HuH-7.5 (cell line): ENCODE measurements at regions not wholly inside any gene's neighbourhood (a gene's known extent, or its start where the extent isn't known, plus 50 kb on each side); places are given as distances from the start of the nearest gene placed in this dataset.

Experiments
- DNase-seq: peaks from one replicate; pipeline ENCODE4 v3.0.0; 2011; ENCODE audit warnings: low spot score

GRCh38 chr6:22401206-22401605 is 104.4 kb upstream of the PRL start:
- DNase-seq: no peak

- no peak for DNase-seq
These were observed 105.1 kb upstream of the PRL start for GRCh38 chr6:22401932-22402331.

GRCh38 chr6:22409486-22409885 is 112.7 kb upstream of the PRL start:
- DNase-seq: no peak

DNA sequence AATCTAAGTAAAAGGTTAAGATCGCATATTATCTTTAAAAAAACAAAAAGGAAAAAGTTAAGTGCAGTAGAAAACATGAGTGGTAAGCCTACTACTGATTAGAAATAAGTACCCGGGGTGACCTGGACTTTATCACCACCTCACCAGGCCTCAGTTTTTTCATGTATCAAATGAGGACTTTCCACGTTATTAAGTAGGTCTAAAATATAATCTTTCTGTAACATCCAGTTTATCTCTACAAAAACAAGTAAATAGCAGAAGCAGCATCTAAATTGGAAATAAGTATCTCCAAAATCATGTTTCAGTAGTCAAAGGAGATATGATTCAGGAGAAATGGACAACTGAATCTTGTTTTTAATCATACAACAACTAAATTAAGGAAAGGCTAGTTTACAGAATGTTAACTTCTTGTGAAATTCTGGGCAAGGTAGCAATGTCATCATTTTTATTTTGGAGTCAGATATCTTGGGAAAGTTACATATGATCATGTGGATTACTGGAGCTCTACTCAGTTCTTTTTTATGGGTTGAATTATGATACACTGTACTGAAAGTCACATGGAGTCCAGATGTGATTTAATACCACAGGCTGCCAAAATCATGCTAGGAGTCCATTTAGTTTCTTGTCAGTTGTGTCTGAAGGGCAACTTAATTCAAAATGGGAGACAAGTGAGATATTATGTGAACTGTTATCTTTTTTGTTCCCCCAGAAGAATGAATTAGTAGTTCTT is 114.7 kb upstream of the PRL start:
- no peak for DNase-seq

DNA sequence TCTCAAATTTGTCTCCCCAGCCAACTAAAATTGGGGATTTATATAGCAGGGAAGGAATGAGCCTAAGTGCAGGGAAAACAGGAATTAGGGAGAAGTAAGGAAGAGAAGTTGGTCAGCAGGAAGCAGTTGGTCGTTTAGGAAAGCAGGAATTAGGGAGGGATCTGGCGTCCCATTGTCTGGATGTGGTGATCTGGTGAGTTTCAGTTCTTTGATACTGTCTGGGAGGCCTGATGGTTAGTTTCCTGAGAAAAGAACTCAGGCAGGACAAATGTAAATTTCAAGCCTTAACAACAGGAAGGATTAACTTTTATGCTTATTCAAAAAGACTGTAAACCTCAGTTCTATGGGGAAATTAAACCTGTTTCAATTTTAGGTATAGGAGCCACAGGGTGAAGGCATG is 116.2 kb upstream of the PRL start:
- DNase-seq: no peak

GRCh38 chr6:22413681-22414311 is 117.0 kb upstream of the PRL start:
- no peak for DNase-seq

- no peak for DNase-seq
These were observed 121.9 kb upstream of the PRL start for GRCh38 chr6:22418714-22419113.

DNA sequence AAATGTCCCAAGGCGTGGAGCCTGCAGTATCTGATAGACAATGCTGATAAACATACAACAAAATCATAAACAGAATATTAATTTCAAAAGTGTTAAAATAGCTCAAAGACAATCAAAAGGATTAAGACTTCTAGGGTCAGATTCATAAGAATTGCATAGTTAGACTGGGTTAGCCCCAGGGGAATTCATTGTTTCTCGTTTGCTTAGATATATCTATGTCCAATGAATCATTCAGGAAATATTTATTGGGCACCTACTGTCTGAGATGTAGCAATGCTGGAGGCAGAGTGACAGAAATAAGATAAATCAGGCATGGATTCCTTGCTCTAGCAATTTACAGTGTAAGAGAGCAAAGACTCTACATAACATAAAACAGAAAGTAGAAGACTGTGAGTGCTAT is 124.4 kb upstream of the PRL start:
- no peak for DNase-seq

DNA sequence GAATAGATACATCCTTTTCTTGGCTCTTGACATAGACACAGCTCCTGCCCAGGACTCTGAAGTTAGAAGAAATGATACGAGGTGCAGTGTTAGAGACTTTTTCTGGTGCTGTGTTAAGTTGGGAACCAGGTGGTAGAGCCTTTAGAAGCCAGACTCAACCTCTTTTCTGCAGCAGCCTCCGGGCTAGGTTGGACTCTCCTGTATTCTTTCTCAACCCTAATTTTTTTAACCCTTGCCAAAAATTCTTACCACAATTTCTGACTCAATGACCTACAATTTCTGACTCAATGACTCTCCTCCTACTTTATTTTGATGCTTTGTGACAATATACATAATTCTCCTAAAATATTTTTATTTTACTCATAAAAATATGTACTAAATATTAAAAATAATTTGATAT is 127.4 kb upstream of the PRL start:
- no peak for DNase-seq

GRCh38 chr6:22432060-22432459 is 135.2 kb upstream of the PRL start:
- DNase-seq: no peak

GRCh38 chr6:22433745-22434144 is 135.6 kb upstream of the HDGFL1 start:
- DNase-seq: no peak

GRCh38 chr6:22435151-22435550 is 134.2 kb upstream of the HDGFL1 start:
- no peak for DNase-seq

GRCh38 chr6:22436134-22436533 is 133.2 kb upstream of the HDGFL1 start:
- DNase-seq: no peak

GRCh38 chr6:22437665-22438064 is 131.7 kb upstream of the HDGFL1 start:
- DNase-seq: no peak

DNA sequence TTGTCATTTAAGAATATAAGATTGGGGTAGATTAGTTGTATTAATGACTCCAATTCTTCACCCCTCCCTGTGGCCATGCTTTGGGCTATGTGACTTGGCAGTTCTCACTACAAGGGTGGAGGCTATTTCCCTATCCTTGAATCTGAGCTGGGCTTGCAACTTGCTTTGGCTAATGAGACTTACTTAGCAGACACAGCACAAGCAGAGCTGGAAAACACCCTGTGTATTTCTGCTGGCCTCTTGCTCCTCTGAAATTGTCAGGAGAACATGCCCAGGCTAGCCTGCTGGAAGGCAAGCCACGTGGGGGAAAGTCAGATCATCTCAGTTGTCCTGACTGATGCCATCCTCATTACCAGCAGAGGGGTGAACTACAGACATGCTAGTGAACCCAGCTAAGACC is 126.5 kb upstream of the HDGFL1 start:
- DNase-seq: no peak

DNA sequence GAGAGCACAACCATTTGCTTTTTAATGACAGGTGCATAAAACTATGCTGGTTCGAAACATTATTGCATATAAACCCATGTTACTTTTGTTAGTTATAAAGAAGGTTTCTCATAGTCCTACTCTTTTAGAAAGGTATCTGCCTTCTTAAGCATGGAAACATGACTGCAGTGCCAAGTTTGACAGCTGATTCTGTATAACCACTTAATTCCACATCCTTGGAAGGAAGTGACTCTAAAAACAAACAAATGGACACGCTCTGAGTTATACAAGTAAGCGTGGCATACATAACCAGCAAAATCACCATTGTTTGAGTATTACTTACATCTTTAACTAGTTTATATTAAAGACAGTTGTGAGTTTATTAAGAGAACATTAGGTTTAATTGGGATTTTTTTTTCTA is 125.0 kb upstream of the HDGFL1 start:
- no peak for DNase-seq

GRCh38 chr6:22445946-22446345 is 123.4 kb upstream of the HDGFL1 start:
- no peak for DNase-seq

DNA sequence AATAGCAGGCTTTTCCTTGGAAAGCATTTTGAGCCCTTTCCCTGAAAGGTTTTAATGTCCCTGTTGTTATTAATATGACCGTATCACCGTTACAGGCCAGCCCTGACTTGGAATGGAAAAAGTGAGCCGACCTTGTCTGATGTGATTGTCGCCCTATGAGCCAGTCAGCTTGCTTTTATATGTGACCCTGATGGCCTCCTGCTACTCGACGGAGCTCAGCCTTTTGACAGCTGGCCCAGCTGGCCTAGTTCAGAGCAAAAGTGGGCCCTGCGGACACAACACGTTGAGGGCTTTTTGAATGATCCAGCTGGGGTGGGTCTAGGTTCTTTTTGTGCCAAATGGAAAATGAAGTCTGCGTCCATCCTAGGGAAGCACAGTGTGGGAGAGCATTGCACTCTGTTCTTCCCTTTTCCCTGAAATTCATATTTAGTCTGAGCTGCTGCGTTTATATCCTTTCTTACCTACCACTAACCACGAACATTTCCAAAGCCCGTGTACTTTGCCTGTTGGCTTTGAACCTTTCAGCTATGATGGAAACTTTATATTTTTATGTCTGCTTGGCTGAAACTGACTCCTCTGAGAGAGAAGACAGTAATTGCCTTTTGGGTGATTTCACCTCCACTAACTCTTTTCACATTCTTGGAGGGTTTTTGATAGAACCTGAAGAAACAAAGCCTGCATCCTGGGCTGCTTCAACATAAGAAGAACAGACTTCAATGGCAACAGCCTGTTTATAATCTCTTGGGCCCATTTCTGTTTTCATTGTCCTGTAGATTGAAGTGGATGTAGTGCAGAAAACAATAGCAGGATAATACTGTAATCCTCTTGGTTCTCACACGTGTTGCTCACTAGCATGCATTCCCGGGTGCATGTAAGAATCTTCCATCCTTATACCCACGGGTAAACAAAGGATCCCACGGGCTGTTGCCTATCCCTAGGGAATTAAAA is 121.8 kb upstream of the HDGFL1 start:
- DNase-seq: no peak

DNA sequence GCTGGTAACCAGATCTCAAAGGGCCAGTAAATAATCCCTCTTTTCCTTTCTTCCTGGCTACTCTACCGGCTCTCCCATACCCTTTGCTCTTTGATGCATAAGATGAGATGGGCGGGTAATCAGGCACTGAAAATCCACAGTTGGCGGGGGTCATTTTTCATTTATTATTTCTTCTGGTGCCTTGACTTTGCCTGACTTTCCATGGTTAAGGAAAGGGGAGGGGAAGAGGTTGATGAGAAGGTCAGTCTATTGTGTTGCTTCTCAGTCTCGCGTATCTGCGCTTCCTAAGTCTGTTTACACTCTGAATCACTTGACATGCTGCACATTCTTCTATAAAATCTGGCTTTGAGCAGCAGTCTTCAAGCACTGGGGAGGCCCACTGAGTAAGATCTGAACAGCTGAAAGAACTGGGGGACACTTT is 121.1 kb upstream of the HDGFL1 start:
- no peak for DNase-seq

DNA sequence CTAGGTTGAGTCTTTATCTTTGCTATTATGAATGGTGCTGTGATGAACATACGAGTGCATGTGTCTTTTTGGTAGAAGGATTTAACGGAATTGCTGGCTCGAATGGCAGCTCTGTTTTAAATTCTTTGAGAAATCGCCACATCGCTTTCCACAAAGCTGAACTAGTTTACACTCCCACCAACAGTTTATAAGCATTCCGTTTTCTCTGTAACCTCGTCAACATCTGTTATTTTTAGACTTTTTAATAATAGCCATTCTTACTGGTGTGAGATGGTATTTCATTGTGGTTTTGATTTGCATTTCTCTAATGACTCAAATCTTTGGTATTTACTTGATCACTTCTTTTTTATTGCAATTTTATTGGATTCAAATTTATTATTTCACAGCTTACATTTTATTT is 117.4 kb upstream of the HDGFL1 start:
- DNase-seq: no peak

DNA sequence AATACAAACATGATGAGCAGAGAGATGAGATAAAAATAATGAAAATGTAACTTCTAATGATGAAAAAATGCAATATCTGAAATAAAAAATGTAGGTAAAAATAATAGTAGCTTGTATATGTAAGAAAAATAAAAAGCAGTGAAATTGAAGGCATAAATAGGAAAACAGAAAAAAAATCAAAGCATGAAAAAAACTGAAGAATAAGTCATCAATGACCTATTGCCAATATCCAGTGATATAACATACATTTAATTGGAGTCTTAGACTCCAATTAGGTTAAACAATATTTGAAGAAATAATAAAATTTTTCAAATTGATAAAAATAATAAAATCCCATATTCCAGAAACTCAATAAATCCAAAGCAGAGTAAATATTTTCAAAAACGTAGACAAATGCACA is 114.0 kb upstream of the HDGFL1 start:
- no peak for DNase-seq

GRCh38 chr6:22457996-22458395 is 111.4 kb upstream of the HDGFL1 start:
- no peak for DNase-seq

DNA sequence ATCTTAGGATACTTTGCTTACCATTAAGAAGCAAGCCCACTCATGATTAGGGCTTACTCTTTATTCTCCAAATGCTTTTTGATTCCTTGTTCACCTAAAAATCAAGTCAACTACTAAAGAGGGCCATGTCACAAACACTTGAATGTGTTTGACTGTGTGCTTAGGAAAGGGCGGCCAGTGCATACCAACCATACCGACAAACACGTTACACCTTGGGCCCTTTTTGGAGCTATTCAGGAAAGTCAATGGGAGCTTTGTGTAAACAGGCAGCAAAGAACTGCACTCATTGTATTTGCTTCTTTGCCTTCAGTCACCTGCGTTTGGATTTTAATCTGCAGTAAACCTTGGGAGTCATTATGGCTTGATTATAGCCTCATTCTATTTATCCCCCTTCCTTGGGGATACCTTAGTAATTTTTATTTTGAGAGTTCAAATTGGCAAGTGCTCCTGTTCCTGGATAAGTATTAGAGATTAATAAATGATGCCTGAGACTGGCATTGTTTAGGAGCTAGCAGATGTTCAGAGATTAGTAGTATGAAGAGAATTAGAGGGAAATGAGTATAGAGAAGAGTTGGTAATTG is 102.6 kb upstream of the HDGFL1 start:
- DNase-seq: no peak
